NCI-H1417 (cell line): ENCODE measurements at regions not wholly inside any gene's neighbourhood (a gene's known extent, or its start where the extent isn't known, plus 50 kb on each side); places are given as distances from the start of the nearest gene placed in this dataset.
"Not testable (repeated sequence)": the region's sequence is repeated elsewhere in the genome, so short reads cannot be mapped to it uniquely, and the experiment has no call there.

Source experiments
- DNase-seq, 3 experiments: peaks; one replicate each; lab custom pipeline; 2025; lab: John Stamatoyannopoulos, UW

- DNase-seq = no peak
Measured at GRCh38 chrX:120753413-120754251, 122.0 kb downstream of the CT47B1 start.

GRCh38 chrX:120752431-120753082 is 122.7 kb upstream of the C1GALT1C1 start:
- DNase-seq = no peak

GRCh38 chrX:120751683-120752082 is 121.8 kb upstream of the C1GALT1C1 start:
- DNase-seq = peak in 1 of 3 experiments; percentile 9

- DNase-seq = no peak
Measured at GRCh38 chrX:120750381-120750780, 120.5 kb upstream of the C1GALT1C1 start.

- DNase-seq = peak; percentile 14 to 89 (median 54)
Measured at GRCh38 chrX:120749141-120749846, 119.4 kb upstream of the C1GALT1C1 start.

GRCh38 chrX:120746153-120746552 is 116.3 kb upstream of the C1GALT1C1 start:
- no peak for DNase-seq

GRCh38 chrX:120742946-120743665 is 113.3 kb upstream of the C1GALT1C1 start:
- DNase-seq = no peak

GRCh38 chrX:120741452-120741851 is 111.6 kb upstream of the C1GALT1C1 start:
- DNase-seq = no peak

- no peak for DNase-seq
Measured at GRCh38 chrX:120740072-120740471, 110.2 kb upstream of the C1GALT1C1 start.

GRCh38 chrX:120739300-120739699 is 109.4 kb upstream of the C1GALT1C1 start:
- no peak for DNase-seq

GRCh38 chrX:120736989-120737388 is 107.1 kb upstream of the C1GALT1C1 start:
- DNase-seq = no peak

GRCh38 chrX:120735966-120736365 is 106.1 kb upstream of the C1GALT1C1 start:
- no peak for DNase-seq

- no peak for DNase-seq
Measured at GRCh38 chrX:120732879-120733278, 103.0 kb upstream of the C1GALT1C1 start.

- DNase-seq = no peak
Measured at GRCh38 chrX:120732461-120732860, 102.6 kb upstream of the C1GALT1C1 start.

GRCh38 chrX:120731386-120731785 is 101.5 kb upstream of the C1GALT1C1 start:
- no peak for DNase-seq

GRCh38 chrX:120729506-120730255 is 99.8 kb upstream of the C1GALT1C1 start:
- not testable (repeated sequence) for DNase-seq

GRCh38 chrX:120727911-120728310 is 98.1 kb upstream of the C1GALT1C1 start:
- DNase-seq = no peak

GRCh38 chrX:120727452-120727851 is 97.6 kb upstream of the C1GALT1C1 start:
- peak in 1 of 3 experiments; percentile 30 for DNase-seq

GRCh38 chrX:120726294-120726693 is 96.4 kb upstream of the C1GALT1C1 start:
- no peak for DNase-seq

- no peak for DNase-seq
Measured at GRCh38 chrX:120725874-120726273, 96.0 kb upstream of the C1GALT1C1 start.

GRCh38 chrX:120719622-120720021 is 89.8 kb upstream of the C1GALT1C1 start:
- no peak for DNase-seq
